Endothelial cell of umbilical vein (primary cell): ENCODE measurements at regions not wholly inside any gene's neighbourhood (a gene's known extent, or its start where the extent isn't known, plus 50 kb on each side); places are given as distances from the start of the nearest gene placed in this dataset.

Experiments
- BruUV-seq: library from RNA; stranded (reverse); fragments of 400-500 nt; replicated peaks from 2 replicates; lab custom pipeline; 2021; lab: Mats Ljungman, UMichigan
- CTCF ChIA-PET: fragments of 300-600, 350-600 bp; sonication (Branson Sonifier 250); formaldehyde crosslinking; loops from one replicate; lab custom pipeline; 2021; ENCODE audit warnings: antibody characterized with exemption, inconsistent platforms; lab: Charles Lee
- POLR2A ChIA-PET: fragments of 300-600, 350-600 bp; sonication (Branson Sonifier 250); formaldehyde crosslinking; loops from one replicate; lab custom pipeline; 2021; ENCODE audit warnings: antibody characterized with exemption, inconsistent platforms; lab: Charles Lee
- DNase-seq: peaks from one replicate; pipeline ENCODE4 v3.0.0-alpha.2; 2011; ENCODE audit warnings: low read depth, low spot score
- FAIRE-seq: peaks from 2 replicates; lab custom pipeline; 2011; peaks lifted over from hg19 to GRCh38; lab: Jason Lieb, UNC
- H2AFZ ChIP-seq: 2 replicates; pipeline ENCODE4 v1.6.0; 2012; ENCODE audit warnings: low read depth, low read length, control low read depth, inconsistent platforms
- H3K27ac ChIP-seq: 2 replicates; pipeline ENCODE4 v1.5.1; 2011; ENCODE audit warnings: low read depth, mild to moderate bottlenecking, control low read depth, low read length, moderate library complexity; ENCODE audit not compliant: insufficient read depth
- H3K27me3 ChIP-seq, 2 experiments: 2 replicates each; pipeline versions ENCODE4 v1.6.0 to v1.6.1; 2011; ENCODE audit warnings: low read length in 2 of 2, mixed read lengths in 1 of 2; ENCODE audit not compliant: control insufficient read depth in 2 of 2, insufficient read depth in 2 of 2
- H3K36me3 ChIP-seq, 2 experiments: 2 replicates in 1 of 2; 3 replicates in 1 of 2; pipeline ENCODE4 v1.5.1; 2011; ENCODE audit warnings: low read length in 2 of 2, mild to moderate bottlenecking in 1 of 2, moderate library complexity in 1 of 2; ENCODE audit not compliant: control insufficient read depth in 2 of 2, insufficient read depth in 2 of 2; ENCODE audit errors: extremely low read depth in 1 of 2
- H3K4me1 ChIP-seq: 3 replicates; pipeline ENCODE4 v1.5.1; 2011; ENCODE audit warnings: mild to moderate bottlenecking, low read length; ENCODE audit not compliant: control insufficient read depth, insufficient read depth; ENCODE audit errors: extremely low read depth
- H3K4me2 ChIP-seq: 2 replicates; pipeline ENCODE4 v1.6.1; 2011; ENCODE audit warnings: low read length, control low read depth, mixed read lengths; ENCODE audit not compliant: insufficient read depth
- H3K4me3 ChIP-seq, 3 experiments: fragments of 200-600 bp in 1 of 3; sonication (generic), shearing (Covaris generic) in 1 of 3; replicated peaks in 1 of 3; 2 replicates each; pipeline ENCODE4 v1.5.1; 2011 to 2016; ENCODE audit warnings: control low read depth in 3 of 3, low read length in 3 of 3, mild to moderate bottlenecking in 2 of 3, inconsistent platforms in 1 of 3, low read depth in 1 of 3, moderate library complexity in 1 of 3; ENCODE audit not compliant: insufficient read depth in 1 of 3
- H3K79me2 ChIP-seq: 2 replicates; pipeline ENCODE4 v1.6.0; 2012; ENCODE audit warnings: low read length, inconsistent platforms; ENCODE audit not compliant: control insufficient read depth, insufficient read depth
- H3K9ac ChIP-seq: replicated peaks from 2 replicates; pipeline ENCODE3; 2011; ENCODE audit warnings: low read length, control low read depth; ENCODE audit not compliant: insufficient read depth; ENCODE audit errors: extremely low read depth
- H3K9me1 ChIP-seq: replicated peaks from 3 replicates; pipeline ENCODE4 v1.6.0; 2011; ENCODE audit warnings: mild to moderate bottlenecking, low read length; ENCODE audit not compliant: control insufficient read depth, insufficient read depth; ENCODE audit errors: extremely low read depth
- H3K9me3 ChIP-seq: replicated peaks from 2 replicates; pipeline ENCODE4 v1.5.1; 2012; ENCODE audit warnings: low read length, inconsistent platforms; ENCODE audit not compliant: control insufficient read depth, insufficient read depth
- H4K20me1 ChIP-seq: replicated peaks from 2 replicates; pipeline ENCODE3; 2011; ENCODE audit warnings: mild to moderate bottlenecking, low read length; ENCODE audit not compliant: control insufficient read depth, insufficient read depth; ENCODE audit errors: extremely low read depth
- CTCF ChIP-seq, 2 donors: IDR thresholded peaks; 1 replicate in 1 of 2; 2 replicates in 1 of 2; pipeline ENCODE4 v1.5.1; 2011; ENCODE audit warnings: low read length in 2 of 2, mild to moderate bottlenecking in 2 of 2, moderate library complexity in 2 of 2, control low read depth in 1 of 2, inconsistent platforms in 1 of 2, low read depth in 1 of 2; ENCODE audit not compliant: insufficient read depth in 1 of 2; ENCODE audit errors: extremely low read depth in 1 of 2
- EZH2 ChIP-seq: IDR thresholded peaks from 2 replicates; pipeline ENCODE4 v1.6.1; 2012; ENCODE audit warnings: borderline replicate concordance, low read depth, mild to moderate bottlenecking, moderate library complexity, low read length, inconsistent platforms; ENCODE audit not compliant: severe bottlenecking
- FOS ChIP-seq: IDR thresholded peaks from 2 replicates; pipeline ENCODE4 v1.6.1; 2011; ENCODE audit warnings: mild to moderate bottlenecking, low read length, moderate library complexity, borderline replicate concordance; ENCODE audit not compliant: insufficient read depth
- GATA2 ChIP-seq: IDR thresholded peaks from 2 replicates; pipeline ENCODE4 v1.7.0; 2011; ENCODE audit warnings: low read depth, mild to moderate bottlenecking, moderate library complexity, mixed read lengths, low read length; ENCODE audit not compliant: insufficient read length, insufficient read depth
- JUN ChIP-seq: IDR thresholded peaks from 2 replicates; pipeline ENCODE4 v1.6.1; 2011; ENCODE audit warnings: borderline replicate concordance, low read depth; ENCODE audit not compliant: insufficient read length, insufficient read depth
- MAX ChIP-seq: IDR thresholded peaks from 2 replicates; pipeline ENCODE4 v1.6.1; 2011; ENCODE audit not compliant: insufficient read depth, insufficient read length
- MYC ChIP-seq: IDR thresholded peaks from one replicate; pipeline ENCODE4 v1.6.1; 2011; ENCODE audit warnings: mild to moderate bottlenecking, low read depth, low read length
- POLR2A ChIP-seq: IDR thresholded peaks from 2 replicates; pipeline ENCODE4 v1.6.1; 2012; ENCODE audit warnings: low read depth, mild to moderate bottlenecking, control low read depth, low read length
- POLR2AphosphoS5 ChIP-seq: IDR thresholded peaks from 2 replicates; pipeline ENCODE4 v1.6.1; 2012; ENCODE audit warnings: low read depth, mild to moderate bottlenecking, control low read depth, low read length, moderate library complexity; ENCODE audit not compliant: insufficient read depth
- dilution Hi-C: fragments of 300-500 bp; cut with MboI; formaldehyde crosslinking; loops from one replicate; pipeline ENCODE4 v1.15.0; 2019; ENCODE audit warnings: low sequenced_read_pairs; ENCODE audit not compliant: extremely low pct_ligation_motif_present
- intact Hi-C: fragments of 100-400 bp; cut with micrococcal nuclease; formaldehyde crosslinking; loops from one replicate; pipeline ENCODE4 v1.10.0; 2022

GRCh38 chr18:59047321-59048047 lies 92.2 kb upstream of the SEC11C start:
- Histone ChIP-seq H3K27me3 (peaks cover 0 to 4% of the 10 kb centered on the region in 2 experiments), H3K27ac (no peak overlapping the region), H2AFZ (no peak overlapping the region), H3K9ac (no peak overlapping the region), H3K4me1 (no peaks in the 10 kb centered on the region), H3K79me2 (no peaks in the 10 kb centered on the region), H3K9me1 (no peaks in the 10 kb centered on the region), H3K4me2 (no peak overlapping the region), H3K36me3 (no peaks in the 10 kb centered on the region), H4K20me1 (no peaks in the 10 kb centered on the region), H3K9me3 (no peaks in the 10 kb centered on the region), H3K4me3 (no peak overlapping the region)
- DNase-seq (no peak), FAIRE-seq (no peak)
- dilution Hi-C loops (no loop called here), intact Hi-C loops (no loop called here)
- no TSS peak for BruUV-seq
- ChIA-PET CTCF (interaction anchor here (1.3 kb wide), 1 partner anchor 9 kb away, joined by 3 read pairs; no protein-coding TSS in a partner anchor), POLR2A (no interaction called here)
- TF ChIP-seq MYC = no peak
- TF ChIP-seq GATA2 = no peak
- TF ChIP-seq JUN = no peak
- TF ChIP-seq MAX = no peak
- TF ChIP-seq FOS = no peak
- TF ChIP-seq CTCF (IDR thresholded peaks at IDR 0.05; ENCODE audit: extremely low read depth in 1 of 2, insufficient read depth in 1 of 2, low read depth in 1 of 2, low read length in 2 of 2) = no peak
- TF ChIP-seq EZH2 = no peak
- TF ChIP-seq POLR2AphosphoS5 = no peak
- no peak for TF ChIP-seq POLR2A
